ENCODE measurements at regions not wholly inside any gene's neighbourhood (a gene's known extent, or its start where the extent isn't known, plus 50 kb on each side); places are given as distances from the start of the nearest gene placed in this dataset.

GRCh38 chr13:34849406-34849805 lies 92.7 kb upstream of the NBEA start:
- no peak for DNase-seq (ENCODE audit: low read depth in 1 of 2, low spot score in 1 of 2)
- H3K27ac ChIP-seq (replicated peaks), result no peak overlapping the region
- no peak overlapping the region for H3K4me3 ChIP-seq (replicated peaks; ENCODE audit: insufficient read depth, low read length)
- TF ChIP-seq REST (IDR thresholded peaks at IDR 0.05; ENCODE audit: insufficient replicate concordance, low read depth) (no peak), POLR2AphosphoS5 (IDR thresholded peaks at IDR 0.05; ENCODE audit: low read depth) (no peak), SPI1 (IDR thresholded peaks at IDR 0.05; ENCODE audit: borderline replicate concordance, low read depth) (no peak), CTCF (IDR thresholded peaks at IDR 0.05; ENCODE audit: insufficient read depth, low read length) (no peak), GABPA (IDR thresholded peaks at IDR 0.05; ENCODE audit: low read depth) (no peak)
- no peaks in the 10 kb centered on the region for H3K27me3 ChIP-seq (ENCODE audit: insufficient read depth, poor library complexity, severe bottlenecking)

- H3K4me3 ChIP-seq (replicated peaks; ENCODE audit: insufficient read depth, low read length), result no peak overlapping the region
- no peak overlapping the region for H3K27ac ChIP-seq (replicated peaks)
- no peak for DNase-seq (ENCODE audit: low read depth in 1 of 2, low spot score in 1 of 2)
Measured at GRCh38 chr13:34853161-34853560, 88.9 kb upstream of the NBEA start.

More at GRCh38 chr13:34853161-34853560, 88.9 kb upstream of the NBEA start:
- TF ChIP-seq GABPA (IDR thresholded peaks at IDR 0.05; ENCODE audit: low read depth), result no peak
- TF ChIP-seq POLR2AphosphoS5 (IDR thresholded peaks at IDR 0.05; ENCODE audit: low read depth), result no peak
- TF ChIP-seq CTCF (IDR thresholded peaks at IDR 0.05; ENCODE audit: insufficient read depth, low read length), result no peak
- TF ChIP-seq REST (IDR thresholded peaks at IDR 0.05; ENCODE audit: insufficient replicate concordance, low read depth), result no peak
- no peak for TF ChIP-seq SPI1 (IDR thresholded peaks at IDR 0.05; ENCODE audit: borderline replicate concordance, low read depth)
- H3K27me3 ChIP-seq (ENCODE audit: insufficient read depth, poor library complexity, severe bottlenecking), result no peaks in the 10 kb centered on the region

Measured in HL-60 (cell line).